GM12892 (cell line): ENCODE measurements at regions not wholly inside any gene's neighbourhood (a gene's known extent, or its start where the extent isn't known, plus 50 kb on each side); places are given as distances from the start of the nearest gene placed in this dataset.

Experiments
- POLR2A ChIP-seq: IDR thresholded peaks from 2 replicates; pipeline ENCODE4 v1.6.1; 2011; ENCODE audit warnings: low read depth, low read length, control low read depth
- TAF1 ChIP-seq: IDR thresholded peaks from 2 replicates; pipeline ENCODE4 v1.6.1; 2011; ENCODE audit warnings: low read depth, mild to moderate bottlenecking, control low read depth, low read length, borderline replicate concordance

DNA sequence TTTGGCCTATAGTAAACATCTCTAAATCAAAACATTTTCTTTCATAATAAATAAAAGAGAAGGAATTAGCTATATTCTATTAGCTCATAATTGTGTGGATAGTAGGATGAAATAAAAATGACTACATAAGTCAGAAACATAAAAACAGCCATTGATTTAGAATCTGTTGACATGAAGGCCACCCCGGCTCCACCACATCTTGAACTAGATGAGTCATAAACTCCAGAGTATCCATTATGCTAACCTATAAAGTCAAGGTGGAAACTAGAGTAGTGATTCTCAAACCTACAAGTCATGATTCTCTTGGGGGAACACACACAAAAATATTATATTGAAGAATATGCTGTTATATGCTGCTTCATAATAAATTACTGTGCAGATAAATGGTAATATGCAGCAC, 831.0 kb downstream of the TUSC7 start:
- TF ChIP-seq POLR2A (no peak), TAF1 (no peak)
